NCI-H524 (cell line): ENCODE measurements at regions not wholly inside any gene's neighbourhood (a gene's known extent, or its start where the extent isn't known, plus 50 kb on each side); places are given as distances from the start of the nearest gene placed in this dataset.

Experiments used
- DNase-seq, 2 experiments: peaks; one replicate each; lab custom pipeline; 2025; lab: John Stamatoyannopoulos, UW

DNA sequence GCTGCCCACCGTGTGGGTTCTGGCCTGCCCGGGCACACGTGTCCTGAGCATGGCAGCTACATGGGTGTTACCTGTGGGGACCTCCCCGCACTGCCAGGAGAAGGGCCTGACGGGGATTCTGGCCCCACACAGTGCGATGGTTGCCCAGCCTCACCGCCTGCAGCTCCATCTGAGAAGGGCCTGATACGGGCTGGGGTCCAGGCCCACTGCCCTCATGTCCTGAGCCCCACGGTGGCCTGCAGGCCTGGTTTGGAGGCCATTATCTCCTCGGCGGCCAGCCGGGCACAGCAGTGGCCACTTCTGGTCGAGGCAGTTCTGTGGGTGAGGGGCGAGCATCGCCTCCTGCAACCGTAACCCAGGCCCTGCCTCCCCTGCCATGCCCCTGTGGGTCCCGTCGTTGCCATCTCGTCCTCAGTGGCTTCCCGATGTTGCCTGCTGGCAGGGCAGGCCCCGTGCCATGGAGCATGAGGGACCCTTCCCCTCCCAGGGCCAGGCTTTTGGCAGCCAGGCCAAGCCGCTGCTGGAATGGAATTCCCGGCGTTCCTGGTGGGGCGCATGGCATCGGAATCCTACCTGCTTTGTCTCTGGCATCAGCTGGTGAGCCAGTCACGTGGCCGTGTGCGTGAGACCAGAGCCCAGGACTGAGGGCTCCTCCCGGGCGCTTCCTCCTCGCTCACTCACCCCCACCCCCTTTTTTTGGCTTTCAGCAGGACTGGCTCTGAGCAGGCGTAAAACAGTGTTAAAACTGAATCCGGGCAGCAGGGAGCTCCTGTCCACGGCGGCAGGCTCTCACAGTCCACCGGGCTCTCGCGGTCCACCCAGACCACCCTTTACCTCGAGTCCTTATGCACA is 71.9 kb upstream of the PPARA start:
- peak; percentile 61 to 72 for DNase-seq

DNA sequence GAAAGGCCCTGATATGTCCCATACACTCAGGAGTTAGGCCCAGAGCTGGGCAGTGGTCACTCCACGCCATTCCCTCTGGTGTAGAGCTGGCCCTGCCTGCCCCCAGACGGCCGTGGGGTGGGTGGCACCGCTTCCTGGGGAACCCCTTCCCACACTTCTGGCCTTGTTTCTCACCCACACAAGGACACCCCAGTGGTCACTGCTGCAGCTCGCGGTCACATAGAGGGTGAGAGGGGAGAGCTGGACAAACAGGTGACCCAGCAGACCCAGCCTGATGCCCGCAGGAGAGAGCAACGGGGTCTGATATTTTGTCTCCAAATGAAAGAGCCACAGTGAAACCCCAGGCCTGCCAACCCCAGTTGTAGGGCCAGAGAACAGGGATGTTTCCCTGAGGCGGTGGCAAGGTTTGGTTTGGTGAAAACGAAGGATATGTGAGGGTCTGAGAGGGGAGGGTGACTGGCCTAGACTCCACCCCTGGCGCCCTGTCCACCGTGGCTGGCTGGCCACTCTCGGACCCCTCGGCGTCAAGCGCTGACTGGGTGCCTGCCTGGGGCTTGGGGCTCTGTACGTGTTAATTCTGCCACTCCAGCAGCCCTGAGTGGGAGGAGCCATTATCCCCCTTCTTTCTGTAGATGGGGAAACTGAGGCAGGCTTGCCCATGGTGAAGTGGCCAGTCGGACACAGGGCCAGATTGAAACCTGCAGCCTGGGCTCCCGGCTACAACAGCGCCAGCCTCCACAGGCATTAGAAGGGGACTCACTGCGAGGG is 71.0 kb upstream of the PPARA start:
- no peak for DNase-seq

DNA sequence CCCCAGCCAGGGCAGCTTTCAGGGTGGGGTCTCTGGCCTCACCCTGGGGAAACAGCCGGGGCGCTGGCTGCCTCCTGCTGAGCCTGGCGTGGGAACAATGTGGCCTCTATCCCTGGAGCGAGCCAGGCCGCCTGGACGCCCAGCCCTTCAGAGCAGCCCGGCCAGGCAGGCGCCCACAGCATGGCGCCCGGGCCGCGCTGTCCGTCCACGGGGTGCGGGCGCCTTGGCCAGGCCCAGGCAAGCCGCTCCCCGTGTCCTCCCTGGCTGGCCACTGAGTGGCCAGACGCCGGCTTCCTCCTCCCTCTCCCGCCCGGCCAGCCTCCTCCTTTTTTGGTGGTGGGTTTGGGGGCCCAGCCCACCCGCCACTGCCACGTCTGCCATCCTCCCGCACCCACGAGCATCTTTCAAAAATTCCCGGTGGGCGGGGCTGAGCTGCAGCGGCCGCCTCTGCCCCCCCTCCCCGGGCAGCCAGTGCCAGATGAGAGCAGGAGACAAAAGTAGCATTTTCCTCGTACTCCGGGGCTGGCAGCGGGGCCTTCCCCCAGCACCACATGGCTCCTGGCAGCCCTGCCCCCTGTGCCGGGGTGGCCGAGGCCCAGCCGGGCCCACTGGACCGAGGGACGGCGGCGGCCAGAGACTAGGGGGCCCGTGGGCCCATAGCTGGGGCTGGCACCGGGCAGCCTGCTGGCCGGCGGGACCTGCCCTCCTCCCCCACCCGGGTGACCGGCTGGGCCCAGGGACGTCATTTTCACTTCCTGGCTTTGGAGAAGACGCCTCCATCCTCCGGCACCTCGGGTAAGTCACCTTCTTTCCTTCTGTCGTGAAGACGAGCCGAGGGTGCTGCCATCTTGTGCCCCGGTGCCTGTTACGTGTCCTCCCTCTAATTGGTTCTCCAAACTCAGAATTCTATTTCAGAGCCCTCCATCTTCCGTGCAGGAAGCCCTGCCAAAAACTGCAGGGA is 70.2 kb upstream of the PPARA start:
- DNase-seq: peak; percentile 60 to 80

DNA sequence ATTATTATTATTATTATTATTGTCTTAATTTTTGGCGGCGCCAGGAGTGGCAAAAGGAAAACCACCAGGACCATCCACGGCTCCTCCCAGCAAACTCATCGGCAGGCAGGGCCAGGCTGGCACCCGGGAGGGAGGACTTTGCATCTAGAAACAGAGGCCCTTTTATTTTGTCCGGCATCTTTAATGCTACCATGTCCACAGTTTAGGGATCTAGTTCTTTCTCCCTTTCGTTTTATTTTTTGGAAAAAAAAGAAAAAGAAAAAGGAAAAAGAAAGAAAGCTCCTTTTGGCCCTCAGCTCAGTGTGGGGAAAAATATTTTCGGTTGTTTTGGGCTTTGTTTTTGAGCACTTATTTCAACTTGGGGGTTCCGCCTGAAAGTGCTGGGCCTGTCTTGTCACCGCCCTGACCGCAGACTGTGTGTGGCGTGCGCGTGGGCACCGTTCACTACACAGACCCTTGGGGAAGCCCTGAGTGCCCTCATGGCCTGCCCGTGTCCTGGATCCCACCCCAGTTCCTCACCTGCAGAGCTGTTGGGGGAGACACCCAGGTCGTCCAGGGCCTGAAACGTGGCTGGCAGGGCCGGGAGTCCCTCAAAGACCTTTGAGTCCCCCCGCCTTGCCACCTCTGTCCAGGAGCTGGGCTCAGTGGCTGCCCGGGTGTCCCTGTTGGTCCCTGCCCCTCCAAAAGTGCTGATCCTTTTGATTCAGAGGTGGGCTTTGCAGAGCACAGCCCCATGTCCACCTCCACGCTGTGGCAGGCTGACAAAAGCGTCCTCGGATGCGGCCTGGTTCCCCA is 69.1 kb upstream of the PPARA start:
- DNase-seq: no peak

DNA sequence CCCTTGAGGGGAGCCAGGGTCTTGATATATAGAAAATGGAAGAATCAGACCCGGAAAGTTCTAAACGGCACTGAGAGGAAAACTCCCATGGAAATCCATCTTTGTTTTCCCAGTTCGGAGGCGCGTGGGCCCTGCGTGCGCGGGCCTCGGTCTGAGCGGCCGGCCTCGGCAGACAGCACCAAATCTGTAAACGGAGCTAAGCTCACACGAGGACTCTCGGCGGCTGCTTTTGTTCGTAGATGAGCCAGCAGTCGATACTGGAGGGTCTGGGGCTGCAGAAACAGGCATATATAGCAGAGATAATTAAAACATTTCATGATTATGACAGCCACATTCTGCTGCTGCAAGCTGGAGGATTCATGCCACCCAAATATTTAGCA is 68.5 kb upstream of the PPARA start:
- peak in 1 of 2 experiments; percentile 58 for DNase-seq

DNA sequence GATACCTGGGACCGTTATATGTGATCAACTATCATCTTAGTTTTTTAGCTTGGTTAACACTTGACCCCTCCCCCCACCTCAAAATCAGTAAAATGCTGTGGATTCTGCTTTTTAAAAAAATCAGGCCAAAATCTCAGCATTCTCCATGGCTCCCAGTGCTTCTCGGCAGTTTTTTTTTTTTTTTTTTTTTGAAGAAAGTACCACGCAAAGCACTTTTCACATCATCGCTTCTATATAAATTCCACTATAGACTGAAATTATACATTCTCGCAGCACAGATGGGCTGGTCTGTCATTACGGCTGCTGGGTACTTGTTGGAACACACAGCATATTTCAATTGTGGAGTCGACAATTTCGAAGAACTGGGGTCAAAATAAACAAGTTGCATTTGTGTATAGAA is 67.7 kb upstream of the PPARA start:
- DNase-seq: no peak

DNA sequence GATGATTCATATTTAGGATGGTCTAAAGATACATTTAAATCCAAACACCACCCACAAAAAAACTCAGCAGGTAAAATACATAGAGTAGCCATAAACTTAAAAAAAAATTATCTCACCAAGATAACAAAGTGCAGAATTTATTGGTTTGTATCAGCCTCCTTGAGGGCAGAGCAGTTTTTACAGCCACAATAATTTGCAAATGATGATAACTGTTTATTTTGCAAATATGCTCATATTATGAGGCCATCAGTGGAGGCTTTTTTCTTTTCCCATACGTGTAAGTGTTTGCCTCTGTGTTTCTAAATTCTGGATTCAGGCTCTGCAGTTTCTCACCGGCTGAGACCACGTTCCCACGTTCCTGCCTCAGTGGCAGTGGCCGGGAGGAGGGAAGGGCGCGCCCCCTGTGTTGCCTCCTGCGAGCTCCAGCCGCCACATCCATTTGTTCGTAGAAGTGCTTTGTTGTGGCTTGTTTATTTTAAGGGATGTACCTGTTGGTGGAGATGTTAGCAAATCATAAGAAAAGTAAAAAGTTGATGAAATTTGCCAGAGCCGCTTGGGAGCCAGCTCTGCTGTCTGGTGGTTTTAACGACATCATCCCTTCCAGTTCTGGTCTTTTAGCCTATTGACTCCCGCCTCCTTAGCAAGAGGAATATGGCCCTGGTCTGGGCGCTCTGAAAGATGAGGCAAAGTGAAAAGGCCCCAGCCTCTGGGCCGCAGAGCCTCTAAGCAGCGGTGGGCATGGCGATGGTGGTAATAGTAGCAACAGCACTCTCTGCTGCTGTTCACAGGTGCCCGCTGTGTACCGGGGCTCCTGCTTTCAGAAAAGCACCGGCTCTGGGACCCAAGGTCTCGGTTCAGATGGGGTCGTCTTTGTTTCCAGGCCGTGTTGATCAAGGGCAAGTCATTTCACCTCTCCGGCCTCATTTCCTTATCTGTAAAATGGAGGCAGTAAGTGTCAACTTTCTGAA is 66.7 kb upstream of the PPARA start:
- DNase-seq: no peak

DNA sequence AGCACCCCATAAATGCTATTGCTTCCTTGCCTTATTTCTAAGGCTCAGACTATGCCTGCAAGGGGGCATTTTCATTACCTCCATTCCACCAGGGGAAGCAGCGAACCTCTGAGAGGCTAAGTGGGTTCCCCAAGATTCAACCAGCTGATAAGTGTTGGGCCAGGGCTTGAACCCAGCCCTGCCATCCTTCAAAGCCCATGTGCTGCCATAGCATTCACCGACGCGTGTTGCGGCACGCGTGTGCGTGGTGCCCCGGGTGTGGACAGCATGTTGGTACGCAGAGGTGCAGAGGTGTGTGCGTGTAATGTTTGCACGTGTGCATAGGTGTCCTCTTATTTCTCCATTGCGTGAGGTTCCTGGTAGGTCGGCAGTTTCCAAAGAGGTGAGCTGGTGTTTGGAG is 66.0 kb upstream of the PPARA start:
- DNase-seq: no peak

DNA sequence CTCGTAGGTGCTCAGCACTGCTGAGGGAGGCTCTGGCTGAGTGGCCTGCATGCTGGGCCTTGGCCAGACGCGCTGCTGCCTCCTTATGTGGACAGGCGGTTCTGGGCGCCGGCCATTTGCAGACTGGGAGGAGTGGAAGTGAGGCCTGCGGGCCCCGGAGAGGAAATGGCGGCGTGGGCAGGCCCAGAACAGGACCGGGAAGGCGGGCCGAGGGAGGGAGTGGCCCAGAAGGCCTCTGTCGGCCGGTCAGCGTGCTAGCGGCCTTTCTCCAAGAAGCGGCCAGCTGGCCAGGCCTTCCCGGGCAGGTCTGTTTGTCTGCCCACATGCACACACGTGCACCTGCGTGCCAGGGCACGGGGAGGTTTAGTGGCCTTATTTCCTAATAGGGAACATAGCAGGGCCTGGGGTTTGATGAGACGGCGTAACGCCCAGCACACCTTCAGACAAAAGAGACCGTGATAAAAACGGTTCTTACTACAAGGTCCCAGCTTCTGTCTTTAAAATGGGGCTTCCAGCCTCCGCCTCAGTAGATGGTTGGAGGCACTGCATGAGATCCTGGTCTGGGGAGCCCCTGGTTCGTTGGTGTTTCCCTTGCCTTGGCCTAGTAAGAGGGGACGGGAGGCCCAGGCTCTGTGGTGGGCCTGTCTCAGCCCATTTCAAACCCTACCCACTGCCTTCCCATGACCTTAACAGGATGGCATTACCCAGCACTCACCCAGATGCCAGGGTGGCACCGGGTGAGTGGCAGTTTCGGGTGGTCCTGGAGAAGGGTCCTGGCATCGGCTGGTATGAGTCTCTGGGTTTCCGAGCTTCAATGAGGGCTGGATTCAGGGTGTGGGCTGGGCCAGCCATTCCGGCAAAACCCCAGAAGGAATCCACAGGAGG is 65.1 kb upstream of the PPARA start:
- DNase-seq: no peak

DNA sequence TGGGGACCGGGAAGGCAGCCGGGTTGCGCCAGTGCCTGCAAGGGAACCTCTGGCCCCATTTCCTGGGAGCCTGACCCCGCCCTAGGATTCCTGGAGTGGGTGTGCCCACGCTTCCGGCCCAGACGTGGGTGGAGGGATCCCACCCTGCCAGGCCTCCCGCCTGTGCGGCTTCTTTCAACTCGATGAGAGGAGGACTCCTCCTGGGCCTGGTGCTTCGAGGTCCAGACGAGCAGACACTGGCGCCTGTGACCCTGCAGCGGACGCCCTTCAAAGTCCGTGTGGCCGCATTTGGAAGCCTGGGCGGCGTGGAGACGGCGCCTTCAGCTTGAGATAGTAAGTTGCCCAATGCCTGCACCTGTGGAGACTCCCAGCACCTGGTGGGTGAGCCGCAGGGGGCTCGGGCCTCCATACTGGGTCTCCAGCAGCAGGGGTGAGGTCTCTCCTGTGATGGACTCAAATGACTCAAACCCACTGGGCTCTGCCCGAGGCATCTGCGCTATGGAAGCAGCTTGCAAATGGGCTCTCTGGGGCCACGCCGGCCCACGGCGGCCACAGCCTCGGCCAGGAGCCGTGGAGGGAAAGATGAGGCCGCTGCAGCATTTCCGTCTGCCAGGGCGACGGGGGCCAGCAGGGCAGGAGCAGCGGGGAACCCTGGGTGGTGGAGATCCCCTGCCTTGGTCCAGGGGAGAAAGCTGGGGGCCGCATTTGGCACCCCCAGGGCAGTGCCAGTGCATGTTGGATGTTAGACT is 64.3 kb upstream of the PPARA start:
- no peak for DNase-seq

DNA sequence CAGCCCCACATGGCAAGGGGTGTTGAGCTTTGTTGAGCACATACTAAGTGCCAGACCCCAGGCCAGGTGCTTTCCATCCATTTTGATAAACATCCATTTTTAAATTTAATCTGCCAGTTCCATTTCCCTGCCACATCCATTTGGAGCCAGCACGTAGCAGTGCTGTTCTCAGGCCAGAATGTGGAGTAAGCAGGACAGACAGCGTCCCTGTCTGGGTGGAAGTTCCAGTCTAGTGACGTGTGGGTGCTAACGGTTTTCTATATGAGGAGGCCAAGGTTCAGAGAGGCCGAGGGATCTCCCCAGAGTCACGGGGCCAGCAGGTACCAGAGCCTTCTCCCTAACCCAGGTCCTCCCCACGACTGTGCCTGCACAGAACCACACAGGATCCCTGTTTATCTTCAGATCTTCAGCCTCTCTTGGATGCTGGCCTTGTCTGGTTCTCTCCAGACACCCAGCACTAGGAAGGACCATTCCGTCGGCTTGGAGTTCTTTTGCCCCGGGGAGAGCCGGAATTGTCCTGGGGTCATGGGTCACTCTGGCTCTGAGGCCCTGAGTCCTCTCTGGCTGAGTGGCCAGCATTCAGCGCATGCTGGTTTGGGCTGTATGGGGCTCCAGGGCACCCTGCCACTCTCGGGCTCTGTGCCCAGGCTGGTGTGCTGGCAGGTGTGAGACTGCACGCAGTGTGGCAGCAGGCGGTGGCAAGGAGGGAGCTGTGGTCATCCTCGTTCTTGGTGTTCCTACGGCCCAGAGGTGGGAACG is 63.6 kb upstream of the PPARA start:
- no peak for DNase-seq

DNA sequence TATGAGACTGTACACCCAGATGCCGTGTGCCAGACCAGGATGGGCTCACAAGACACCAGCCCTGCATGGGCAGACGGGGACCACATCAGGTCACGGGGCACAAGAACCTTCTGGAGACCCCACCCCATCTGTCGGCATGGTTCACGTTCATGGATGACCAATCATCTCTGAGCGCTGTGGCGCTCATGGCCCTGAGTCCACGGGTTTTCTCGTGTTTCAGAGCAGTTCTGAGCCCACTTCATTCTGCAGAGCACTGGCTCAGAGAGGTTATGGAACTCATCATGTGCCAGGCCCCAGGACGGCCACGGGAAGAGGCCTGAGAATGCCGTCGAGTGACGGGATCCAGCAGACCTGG is 63.0 kb upstream of the PPARA start:
- DNase-seq: no peak

DNA sequence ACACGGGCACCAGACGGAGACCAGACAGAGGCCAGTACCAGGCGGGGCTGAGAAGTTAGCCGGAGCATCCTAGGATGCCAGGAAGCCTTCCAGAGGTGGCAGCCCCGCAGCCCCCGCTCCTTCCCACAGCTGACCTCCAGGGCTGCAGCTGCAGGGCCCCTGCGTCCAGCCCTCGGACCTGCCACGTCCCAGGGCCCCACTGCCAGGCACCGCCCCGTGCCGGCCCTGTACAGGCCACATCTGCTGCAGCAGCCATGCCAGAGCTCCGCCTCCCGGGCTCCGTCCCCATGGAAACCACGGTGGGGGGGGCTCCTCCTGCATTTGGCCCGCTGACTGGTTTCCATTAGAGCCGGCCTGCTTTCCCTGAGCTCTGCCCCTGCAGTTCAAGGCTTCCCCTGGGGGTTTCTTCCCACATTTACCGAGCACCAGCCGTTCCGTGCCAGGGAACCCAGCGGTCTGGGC is 62.5 kb upstream of the PPARA start:
- no peak for DNase-seq

DNA sequence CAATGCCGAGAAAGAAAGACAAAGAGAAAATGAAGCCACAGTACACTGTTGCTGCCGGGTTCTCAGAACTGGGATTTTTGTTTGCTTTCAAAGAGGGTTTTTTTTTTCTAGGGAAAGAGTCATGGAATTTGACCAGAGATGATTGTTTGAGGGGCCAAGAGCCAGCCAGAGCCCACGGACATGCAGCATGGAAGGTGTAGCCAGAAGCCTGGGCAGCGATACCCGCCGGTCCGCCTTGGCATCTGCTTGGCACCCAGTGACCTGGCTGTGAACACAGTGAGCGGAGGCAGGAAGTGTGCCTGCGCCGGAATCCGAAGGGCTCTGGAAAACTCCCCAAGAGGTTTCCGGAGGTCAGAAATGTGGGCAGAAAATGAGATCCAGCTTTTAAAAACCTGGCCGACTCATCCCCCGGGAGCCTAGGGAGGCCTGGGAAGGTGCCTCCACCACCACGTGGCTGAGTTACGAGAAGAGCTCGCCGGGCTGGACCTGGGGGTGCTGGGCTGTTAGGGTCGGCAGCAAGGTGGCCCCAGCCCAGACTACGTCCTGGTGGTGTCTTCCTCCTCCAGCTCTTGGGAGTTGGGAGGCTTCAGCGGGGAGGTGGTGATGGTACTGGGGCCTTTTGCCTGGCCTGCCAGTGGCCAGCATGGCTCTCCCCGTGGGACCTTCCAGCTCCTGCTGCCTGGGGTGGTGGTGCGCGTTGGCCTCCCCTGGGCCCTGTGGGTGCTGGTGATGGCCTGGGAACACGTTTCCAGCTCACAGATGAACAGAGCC is 61.6 kb upstream of the PPARA start:
- DNase-seq: no peak

DNA sequence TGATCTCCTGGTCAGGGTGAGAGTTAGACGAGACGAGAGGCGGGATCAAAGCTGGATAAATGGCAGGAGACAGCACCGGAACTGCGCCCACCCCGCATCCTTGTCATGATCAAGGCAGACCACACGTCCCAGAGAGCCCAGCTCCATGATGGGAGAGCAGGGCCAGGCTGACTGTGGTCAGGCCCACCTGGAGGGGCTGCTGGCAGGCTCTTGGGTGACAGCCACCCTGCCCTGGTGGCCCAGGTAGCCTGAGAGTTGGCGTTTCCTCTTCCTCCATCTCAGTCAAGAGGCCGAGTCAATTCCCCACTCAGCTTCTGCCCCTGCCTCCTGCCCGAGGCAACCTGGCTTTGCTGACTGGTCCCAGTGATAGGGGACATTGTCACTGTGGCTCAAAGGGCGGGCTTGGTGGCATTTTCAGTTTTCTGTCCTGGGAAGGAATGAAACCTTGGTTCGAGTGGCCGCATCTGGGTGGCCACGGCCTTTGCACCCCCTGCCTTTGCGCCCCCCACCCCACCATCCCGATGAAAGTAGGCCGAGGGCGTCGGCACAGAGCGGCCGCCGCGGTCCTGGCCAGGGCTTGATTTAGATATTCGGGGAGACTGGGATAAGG is 60.8 kb upstream of the PPARA start:
- DNase-seq: no peak

DNA sequence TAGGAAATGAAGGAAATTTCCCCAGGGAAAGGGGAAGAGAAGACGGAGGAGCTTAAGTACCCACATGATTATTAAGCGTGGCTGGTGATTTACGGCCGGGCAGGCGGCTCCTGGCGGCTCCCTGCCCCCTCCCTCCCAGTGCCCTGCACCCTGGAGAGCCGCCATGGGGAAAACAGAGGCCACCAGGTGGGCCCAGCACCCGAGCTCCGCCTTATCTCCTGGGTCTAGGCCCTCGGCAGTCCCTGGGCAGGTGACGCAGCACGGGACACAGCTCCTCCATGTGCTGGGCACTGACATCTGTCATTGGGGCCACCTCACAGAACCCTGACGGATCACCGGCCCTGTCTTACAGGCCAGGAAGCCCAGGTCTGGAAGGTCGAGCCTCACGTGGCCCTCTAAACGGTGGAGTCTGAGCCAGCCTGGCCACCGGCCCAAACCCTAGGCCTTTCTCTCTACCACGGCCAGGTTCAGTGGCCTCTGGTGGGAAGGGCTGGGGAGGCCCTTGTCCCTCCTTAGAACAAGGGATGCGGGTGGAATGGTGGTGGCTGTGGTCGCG is 60.2 kb upstream of the PPARA start:
- DNase-seq: peak in 1 of 2 experiments; percentile 34
